Transverse colon (tissue), 4 donors: ENCODE measurements at regions not wholly inside any gene's neighbourhood (a gene's known extent, or its start where the extent isn't known, plus 50 kb on each side); places are given as distances from the start of the nearest gene placed in this dataset.

Experiments
- CTCF ChIP-seq, 5 experiments: fragments of 200-600 bp in 3 of 5; fragments of 450-650 bp in 2 of 5; sonication (generic) in 3 of 5; IDR thresholded peaks; 1 replicate in 2 of 5; 2 replicates in 3 of 5; pipeline ENCODE4 v1.5.1; 2016 to 2017; ENCODE audit warnings: antibody characterized with exemption in 5 of 5, inconsistent platforms in 3 of 5, mild to moderate bottlenecking in 2 of 5, moderate library complexity in 1 of 5
- POLR2A ChIP-seq: fragments of 450-650 bp; IDR thresholded peaks from one replicate; pipeline ENCODE4 v1.6.1; 2016; ENCODE audit warnings: antibody characterized with exemption, mild to moderate bottlenecking, moderate library complexity
- POLR2AphosphoS5 ChIP-seq, 3 donors: sonication (generic); formaldehyde crosslinking; IDR thresholded peaks; one replicate each; pipeline ENCODE4 v1.6.1; 2016; ENCODE audit warnings: antibody characterized with exemption in 3 of 3

GRCh38 chr18:28409811-28410210 lies 232.9 kb upstream of the CDH2 start:
- TF ChIP-seq POLR2AphosphoS5 (IDR thresholded peaks at IDR 0.05) (no peak), CTCF (IDR thresholded peaks at IDR 0.05) (no peak), POLR2A (no peak)
